OCI-LY1 (cell line): ENCODE measurements at regions not wholly inside any gene's neighbourhood (a gene's known extent, or its start where the extent isn't known, plus 50 kb on each side); places are given as distances from the start of the nearest gene placed in this dataset.
"Not testable (repeated sequence)": the region's sequence is repeated elsewhere in the genome, so short reads cannot be mapped to it uniquely, and the experiment has no call there.

ENCODE experiments used
- H2AFZ ChIP-seq: fragments of 200-600 bp; sonication (generic), shearing (Covaris generic); 2 replicates; pipeline ENCODE4 v1.6.0; 2014; ENCODE audit warnings: antibody characterized with exemption, mild to moderate bottlenecking, low read length
- H3F3A ChIP-seq: fragments of 200-600 bp; sonication (generic), shearing (Covaris generic); 2 replicates; pipeline ENCODE4 v1.6.0; 2014; ENCODE audit warnings: mild to moderate bottlenecking, antibody characterized with exemption, low read length, moderate library complexity; ENCODE audit not compliant: insufficient read depth
- H3K27ac ChIP-seq: fragments of 200-600 bp; sonication (generic); 2 replicates; pipeline ENCODE4 v1.5.1; 2014; ENCODE audit warnings: low read length, mixed run types, mild to moderate bottlenecking, low read depth; ENCODE audit not compliant: poor library complexity, severe bottlenecking
- H3K27me3 ChIP-seq: fragments of 200-600 bp; sonication (generic); 2 replicates; pipeline ENCODE4 v1.6.0; 2014; ENCODE audit warnings: antibody characterized with exemption, mild to moderate bottlenecking, low read length, moderate library complexity; ENCODE audit not compliant: insufficient read depth
- H3K36me3 ChIP-seq: fragments of 200-600 bp; sonication (generic); 2 replicates; pipeline ENCODE4 v1.6.1; 2014; ENCODE audit warnings: mild to moderate bottlenecking, antibody characterized with exemption, low read length, moderate library complexity, mixed read lengths; ENCODE audit not compliant: insufficient read depth
- H3K4me1 ChIP-seq: fragments of 200-600 bp; sonication (generic); 2 replicates; pipeline ENCODE4 v1.5.1; 2014; ENCODE audit warnings: mild to moderate bottlenecking, low read length, moderate library complexity; ENCODE audit not compliant: insufficient read depth, severe bottlenecking
- H3K4me2 ChIP-seq: fragments of 200-600 bp; sonication (generic), shearing (Covaris generic); 2 replicates; pipeline ENCODE4 v1.6.1; 2014; ENCODE audit warnings: low read length
- H3K4me3 ChIP-seq: fragments of 200-600 bp; sonication (generic); 2 replicates; pipeline ENCODE4 v1.5.1; 2014; ENCODE audit warnings: low read length, low read depth, mild to moderate bottlenecking, mixed read lengths; ENCODE audit not compliant: poor library complexity, severe bottlenecking
- H3K79me2 ChIP-seq: fragments of 200-600 bp; shearing (Covaris generic); 2 replicates; pipeline ENCODE4 v1.6.1; 2016; ENCODE audit warnings: mixed run types, low read length, mixed read lengths; ENCODE audit not compliant: insufficient read depth
- H3K9ac ChIP-seq: fragments of 200-600 bp; sonication (generic), shearing (Covaris generic); 2 replicates; pipeline ENCODE4 v1.6.1; 2014; ENCODE audit warnings: mild to moderate bottlenecking, low read length, mixed read lengths
- H3K9me2 ChIP-seq: fragments of 200-600 bp; sonication (generic), shearing (Covaris generic); 2 replicates; pipeline ENCODE4 v1.6.1; 2014; ENCODE audit warnings: low read depth, mild to moderate bottlenecking, low read length, mixed read lengths
- H3K9me3 ChIP-seq: fragments of 200-600 bp; shearing (Covaris generic); 2 replicates; pipeline ENCODE4 v1.6.1; 2014; ENCODE audit warnings: low read length, mixed read lengths
- H4K20me1 ChIP-seq: fragments of 200-600 bp; sonication (generic), shearing (Covaris generic); 2 replicates; pipeline ENCODE4 v1.6.0; 2016; ENCODE audit warnings: mild to moderate bottlenecking, low read length; ENCODE audit not compliant: insufficient read depth
- EZH2 ChIP-seq: fragments of 200-600 bp; sonication (generic), shearing (Covaris generic); IDR thresholded peaks from 2 replicates; pipeline ENCODE4 v1.8.0; 2017; ENCODE audit warnings: borderline replicate concordance, mixed run types, mild to moderate bottlenecking, antibody characterized with exemption, low read length, moderate library complexity, mixed read lengths
- TF ChIP-seq, protein P1 (sequence below): fragments of 200-600 bp; sonication (generic), shearing (Covaris generic); IDR thresholded peaks from 2 replicates; pipeline ENCODE4 v1.5.1; 2017; ENCODE audit warnings: mild to moderate bottlenecking, antibody characterized with exemption, low read length, moderate library complexity, mixed read lengths

DNA sequence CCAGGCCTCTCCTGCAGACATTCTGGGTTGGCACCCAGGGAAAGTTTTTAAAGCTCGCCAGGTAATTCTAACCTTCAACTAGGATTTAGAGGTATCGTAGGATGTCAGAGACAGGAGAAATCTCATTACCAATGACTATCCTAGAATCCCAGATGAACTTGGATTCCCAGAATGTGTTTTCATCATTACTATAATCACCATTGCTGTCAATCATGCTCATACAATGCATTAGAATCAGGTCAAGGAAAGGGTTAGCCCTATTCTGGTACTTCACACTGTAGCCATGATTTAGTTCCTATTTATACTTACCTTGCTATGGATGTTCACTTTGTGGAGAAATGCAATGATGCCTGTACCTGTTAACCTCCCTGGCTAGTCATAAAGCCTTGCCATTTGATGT lies 67.0 kb upstream of the GPR158 start:
- H3K27ac ChIP-seq = no peak overlapping the region
- H3K27me3 ChIP-seq = no peaks in the 10 kb centered on the region
- H3K9ac ChIP-seq = no peak overlapping the region
- H3K4me2 ChIP-seq = no peak overlapping the region
- H3K9me2 ChIP-seq = no peaks in the 10 kb centered on the region
- H2AFZ ChIP-seq = no peak overlapping the region
- no peak overlapping the region for H3K4me3 ChIP-seq
- TF ChIP-seq, protein P1, sequence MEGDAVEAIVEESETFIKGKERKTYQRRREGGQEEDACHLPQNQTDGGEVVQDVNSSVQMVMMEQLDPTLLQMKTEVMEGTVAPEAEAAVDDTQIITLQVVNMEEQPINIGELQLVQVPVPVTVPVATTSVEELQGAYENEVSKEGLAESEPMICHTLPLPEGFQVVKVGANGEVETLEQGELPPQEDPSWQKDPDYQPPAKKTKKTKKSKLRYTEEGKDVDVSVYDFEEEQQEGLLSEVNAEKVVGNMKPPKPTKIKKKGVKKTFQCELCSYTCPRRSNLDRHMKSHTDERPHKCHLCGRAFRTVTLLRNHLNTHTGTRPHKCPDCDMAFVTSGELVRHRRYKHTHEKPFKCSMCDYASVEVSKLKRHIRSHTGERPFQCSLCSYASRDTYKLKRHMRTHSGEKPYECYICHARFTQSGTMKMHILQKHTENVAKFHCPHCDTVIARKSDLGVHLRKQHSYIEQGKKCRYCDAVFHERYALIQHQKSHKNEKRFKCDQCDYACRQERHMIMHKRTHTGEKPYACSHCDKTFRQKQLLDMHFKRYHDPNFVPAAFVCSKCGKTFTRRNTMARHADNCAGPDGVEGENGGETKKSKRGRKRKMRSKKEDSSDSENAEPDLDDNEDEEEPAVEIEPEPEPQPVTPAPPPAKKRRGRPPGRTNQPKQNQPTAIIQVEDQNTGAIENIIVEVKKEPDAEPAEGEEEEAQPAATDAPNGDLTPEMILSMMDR = no peak
- TF ChIP-seq EZH2 = no peak
- H3K4me1 ChIP-seq = no peaks in the 10 kb centered on the region
- no peaks in the 10 kb centered on the region for H3K79me2 ChIP-seq
- no peaks in the 10 kb centered on the region for H3K9me3 ChIP-seq
- no peaks in the 10 kb centered on the region for H3K36me3 ChIP-seq
- H4K20me1 ChIP-seq = no peaks in the 10 kb centered on the region
- no peaks in the 10 kb centered on the region for H3F3A ChIP-seq

DNA sequence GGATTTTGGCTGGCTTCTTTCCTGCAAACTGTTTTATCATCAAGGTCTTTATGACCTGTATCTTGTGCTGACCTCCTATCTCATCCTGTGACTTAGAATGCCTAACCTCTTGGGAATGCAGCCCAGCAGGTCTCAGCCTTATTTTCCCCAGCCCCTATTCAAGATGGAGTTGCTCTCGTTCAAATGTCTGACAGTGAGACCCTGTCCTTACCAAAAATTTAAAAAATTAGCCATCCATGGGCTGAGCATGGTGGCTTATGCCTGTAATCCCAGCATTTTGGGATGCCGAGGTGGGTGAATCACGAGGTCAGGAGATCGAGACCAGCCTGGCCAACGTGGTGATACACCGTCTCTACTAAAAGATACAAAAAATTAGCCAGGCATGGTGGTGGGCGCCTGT lies 64.9 kb upstream of the GPR158 start:
- not testable (repeated sequence) for H3K9me2 ChIP-seq, H3K27me3 ChIP-seq, H3K9me3 ChIP-seq, H3K4me2 ChIP-seq, H2AFZ ChIP-seq, H3K27ac ChIP-seq, H4K20me1 ChIP-seq, H3K4me3 ChIP-seq, H3K9ac ChIP-seq, H3K79me2 ChIP-seq, H3K36me3 ChIP-seq, H3F3A ChIP-seq, H3K4me1 ChIP-seq

DNA sequence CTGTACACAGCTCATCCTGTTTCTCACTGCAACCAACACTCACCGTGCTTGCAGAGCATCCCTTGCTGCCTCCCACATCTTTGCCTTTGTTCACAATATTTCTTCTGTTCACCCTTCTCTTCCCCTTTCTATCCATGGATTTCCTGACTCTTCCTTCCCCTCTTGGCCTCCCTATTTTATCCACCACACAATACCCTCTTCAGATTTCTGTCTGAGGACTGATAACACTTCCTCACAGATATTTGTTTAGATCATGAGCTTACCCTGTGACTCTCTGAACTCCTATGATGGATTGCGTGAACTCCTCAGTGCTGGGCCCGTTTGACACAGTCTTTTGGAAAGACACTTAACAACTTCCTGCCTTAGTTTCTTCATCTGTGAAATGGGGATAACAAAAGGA lies 62.8 kb upstream of the GPR158 start:
- Histone ChIP-seq H4K20me1 (no peaks in the 10 kb centered on the region), H3K4me1 (no peaks in the 10 kb centered on the region), H2AFZ (no peak overlapping the region), H3K36me3 (no peaks in the 10 kb centered on the region), H3K27me3 (no peaks in the 10 kb centered on the region), H3F3A (no peaks in the 10 kb centered on the region), H3K4me3 (no peak overlapping the region), H3K9me3 (no peaks in the 10 kb centered on the region), H3K9ac (no peak overlapping the region), H3K27ac (no peak overlapping the region), H3K9me2 (no peaks in the 10 kb centered on the region), H3K79me2 (no peaks in the 10 kb centered on the region), H3K4me2 (no peak overlapping the region)
- TF ChIP-seq, protein P1 = no peak
- TF ChIP-seq EZH2 = no peak

DNA sequence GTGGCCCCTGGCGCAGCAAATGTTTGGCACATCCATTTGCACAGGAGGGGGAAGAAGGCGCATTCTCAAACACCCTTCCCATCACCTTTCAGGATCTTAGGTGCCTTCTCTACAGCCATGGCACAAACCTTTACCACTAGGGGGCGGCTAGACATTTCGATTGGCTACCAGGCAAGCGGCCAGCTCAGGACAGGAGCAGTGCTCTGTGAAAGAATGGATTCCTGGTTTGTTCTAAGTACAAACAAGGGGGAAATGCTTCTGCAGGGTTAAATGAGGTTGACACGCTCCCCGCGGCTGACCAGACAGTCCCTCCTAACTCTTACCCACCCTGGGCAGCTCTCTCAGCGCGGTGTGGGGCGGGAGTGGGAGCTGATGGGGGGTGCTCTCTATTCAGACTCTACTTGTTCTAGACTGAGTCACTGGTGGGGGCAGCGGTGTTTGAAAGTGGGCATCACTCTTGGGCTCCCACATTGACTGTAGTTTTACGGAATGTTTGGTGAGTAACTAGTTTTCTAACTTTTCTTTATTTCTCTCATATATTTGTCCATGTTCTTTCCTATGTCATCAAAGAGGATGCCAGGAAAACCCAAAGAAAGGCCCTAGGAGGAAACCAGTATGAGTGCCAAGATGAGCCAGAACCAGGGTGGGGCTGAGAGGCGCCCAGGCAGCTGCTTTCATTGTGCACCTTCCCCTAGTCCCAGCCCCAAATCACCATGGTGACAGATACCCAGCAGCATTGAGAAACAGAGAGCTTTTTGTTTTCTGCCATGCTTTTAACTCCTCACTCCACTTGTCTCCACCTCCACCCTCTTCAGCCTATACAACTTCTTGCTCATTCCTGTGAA lies 61.4 kb upstream of the GPR158 start:
- Histone ChIP-seq H3K36me3 (no peaks in the 10 kb centered on the region), H3K4me3 (no peak overlapping the region), H3K9ac (no peak overlapping the region), H3K9me2 (no peaks in the 10 kb centered on the region), H2AFZ (no peak overlapping the region), H3K4me1 (no peaks in the 10 kb centered on the region), H3K27ac (no peak overlapping the region), H3K4me2 (no peak overlapping the region), H3K9me3 (no peaks in the 10 kb centered on the region), H4K20me1 (no peaks in the 10 kb centered on the region), H3K79me2 (no peaks in the 10 kb centered on the region), H3K27me3 (no peaks in the 10 kb centered on the region), H3F3A (no peaks in the 10 kb centered on the region)
- TF ChIP-seq, protein P1 = peak; percentile 73
- TF ChIP-seq EZH2 = no peak
